Brain pericyte (primary cell): ENCODE measurements at regions not wholly inside any gene's neighbourhood (a gene's known extent, or its start where the extent isn't known, plus 50 kb on each side); places are given as distances from the start of the nearest gene placed in this dataset.

Experiments used
- DNase-seq: peaks from one replicate; pipeline ENCODE4 v3.0.0-alpha.2; 2012; ENCODE audit warnings: low read depth, low spot score

- no peak for DNase-seq
Observed at GRCh38 chr13:24081387-24081786, 79.1 kb upstream of the SPATA13 start.

DNA sequence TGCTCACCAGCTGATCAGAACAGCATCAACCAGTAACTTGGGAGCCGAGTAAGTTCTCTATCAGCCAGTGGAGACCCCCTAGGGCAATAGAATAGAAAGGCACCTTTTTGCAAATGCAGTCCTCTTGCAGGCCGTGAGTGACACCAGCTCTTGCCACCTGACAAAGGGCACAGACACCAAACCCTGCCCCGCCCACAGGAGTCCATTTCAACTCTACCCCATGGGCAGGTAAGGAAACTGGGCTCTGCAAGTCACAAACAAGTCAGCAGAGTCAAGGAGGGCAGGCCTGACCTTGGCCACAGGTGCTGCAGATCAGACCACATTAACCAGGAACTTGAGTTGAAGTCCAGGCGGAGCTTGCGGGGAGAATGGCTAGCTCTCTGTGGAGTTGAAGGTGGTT lies 77.4 kb upstream of the SPATA13 start:
- DNase-seq, result no peak

GRCh38 chr13:24083722-24084421 lies 76.6 kb upstream of the SPATA13 start:
- DNase-seq, result no peak

- no peak for DNase-seq
Observed at GRCh38 chr13:24085662-24086061, 74.9 kb upstream of the SPATA13 start.

- no peak for DNase-seq
Observed at GRCh38 chr13:24086642-24087041, 73.9 kb upstream of the SPATA13 start.

GRCh38 chr13:24087605-24088225 lies 72.8 kb upstream of the SPATA13 start:
- no peak for DNase-seq

DNA sequence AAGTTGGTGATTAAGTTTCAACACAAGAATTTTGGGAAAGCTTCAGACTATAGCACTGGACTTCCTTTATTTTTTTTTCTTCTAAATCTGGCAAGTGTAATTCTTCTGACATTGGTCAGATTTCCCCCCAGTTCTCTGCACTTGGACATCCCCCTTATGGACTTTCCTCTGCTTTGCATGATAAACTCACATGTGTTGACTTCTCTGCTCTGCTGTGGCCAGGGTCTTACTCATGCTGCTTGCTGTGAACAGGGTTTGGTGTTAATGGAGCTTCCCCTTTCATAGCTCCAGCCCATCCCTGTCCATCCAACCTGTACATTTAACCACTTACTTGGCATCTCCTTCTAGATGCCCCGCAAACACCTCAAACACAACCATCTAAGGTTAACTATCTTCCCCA lies 70.5 kb upstream of the SPATA13 start:
- DNase-seq, result no peak

GRCh38 chr13:24091080-24091479 lies 69.4 kb upstream of the SPATA13 start:
- no peak for DNase-seq

GRCh38 chr13:24092108-24092507 lies 68.4 kb upstream of the SPATA13 start:
- no peak for DNase-seq

GRCh38 chr13:24093047-24093446 lies 67.5 kb upstream of the SPATA13 start:
- DNase-seq, result no peak

- DNase-seq, result no peak
Observed at GRCh38 chr13:24096659-24097058, 63.9 kb upstream of the SPATA13 start.

DNA sequence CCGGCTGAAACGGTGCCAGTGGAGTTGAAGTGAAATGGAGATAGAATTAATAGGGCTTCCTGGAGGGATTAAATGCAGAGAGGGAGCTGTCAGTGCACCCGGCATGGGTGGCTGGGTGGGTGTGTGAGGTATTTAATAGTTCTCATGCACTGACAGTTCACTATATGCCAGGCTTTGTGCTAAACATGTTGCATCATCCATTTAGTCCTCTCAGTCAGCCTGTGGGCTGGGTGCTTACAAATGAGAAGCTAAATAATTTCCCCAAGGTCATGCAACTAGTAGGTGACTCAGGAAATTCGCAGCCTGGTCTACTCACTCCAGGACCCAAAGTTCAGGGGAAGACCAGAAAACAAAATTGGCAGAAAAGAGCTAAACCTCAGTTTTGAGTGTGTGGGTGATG lies 63.5 kb upstream of the SPATA13 start:
- DNase-seq, result no peak

GRCh38 chr13:24097667-24098066 lies 62.9 kb upstream of the SPATA13 start:
- no peak for DNase-seq

DNA sequence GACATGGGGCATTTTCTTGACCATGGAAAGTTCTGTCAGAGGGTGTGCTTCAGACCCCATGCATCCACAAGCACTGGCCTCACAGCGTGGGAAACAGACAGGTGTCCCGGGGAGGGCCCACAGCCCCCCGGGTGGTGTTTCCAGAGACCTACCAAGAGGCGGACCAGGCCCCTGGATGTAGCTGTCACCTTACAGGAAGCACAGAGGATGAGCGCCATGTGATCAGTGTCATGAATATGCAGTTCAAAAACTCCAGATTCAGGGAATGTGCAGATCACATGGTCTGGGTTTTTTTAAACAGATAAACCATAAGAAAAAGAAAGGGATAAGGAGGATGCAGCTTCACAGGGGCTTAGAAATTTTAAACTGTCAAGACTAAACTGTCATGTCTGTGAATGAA lies 61.0 kb upstream of the SPATA13 start:
- no peak for DNase-seq

DNA sequence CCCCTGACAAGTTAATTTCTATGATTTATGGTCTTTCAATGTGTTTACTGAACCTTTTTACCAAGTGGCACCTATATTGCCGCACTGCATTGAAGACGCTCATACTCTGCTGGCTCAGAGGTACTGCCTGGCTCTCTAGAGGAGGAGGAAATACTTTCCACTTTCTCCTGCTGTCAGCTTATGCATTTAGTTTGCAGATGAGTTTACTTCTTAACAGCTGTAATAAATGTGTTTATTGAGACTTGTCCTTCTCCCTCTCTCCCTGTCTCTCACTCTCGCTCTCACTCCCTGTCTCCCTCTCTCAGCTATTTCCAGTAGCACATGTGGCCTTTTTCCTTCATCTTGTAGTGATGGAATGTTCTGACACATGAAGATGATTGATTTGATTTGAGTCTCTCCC lies 60.3 kb upstream of the SPATA13 start:
- no peak for DNase-seq

- DNase-seq, result no peak
Observed at GRCh38 chr13:24103782-24104372, 56.6 kb upstream of the SPATA13 start.

DNA sequence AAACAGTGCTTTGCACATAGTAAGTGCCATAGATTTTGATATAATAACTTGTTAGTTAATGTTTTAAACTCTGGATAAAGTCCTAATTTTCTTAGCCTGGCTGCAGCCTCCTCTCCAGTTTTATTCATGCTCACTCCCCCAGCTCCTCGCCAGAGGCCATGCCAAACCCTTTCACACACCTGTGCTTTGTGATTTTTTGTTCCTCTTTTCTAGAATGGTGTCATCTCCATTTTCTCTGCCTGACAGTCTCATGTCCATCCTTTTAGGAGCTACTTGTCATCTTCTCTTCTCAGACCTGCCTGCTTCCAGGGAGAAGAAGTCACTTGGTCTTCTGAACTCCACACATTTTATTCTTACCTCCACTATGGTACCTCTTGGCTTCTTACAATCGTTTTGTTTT lies 55.8 kb upstream of the SPATA13 start:
- no peak for DNase-seq

DNA sequence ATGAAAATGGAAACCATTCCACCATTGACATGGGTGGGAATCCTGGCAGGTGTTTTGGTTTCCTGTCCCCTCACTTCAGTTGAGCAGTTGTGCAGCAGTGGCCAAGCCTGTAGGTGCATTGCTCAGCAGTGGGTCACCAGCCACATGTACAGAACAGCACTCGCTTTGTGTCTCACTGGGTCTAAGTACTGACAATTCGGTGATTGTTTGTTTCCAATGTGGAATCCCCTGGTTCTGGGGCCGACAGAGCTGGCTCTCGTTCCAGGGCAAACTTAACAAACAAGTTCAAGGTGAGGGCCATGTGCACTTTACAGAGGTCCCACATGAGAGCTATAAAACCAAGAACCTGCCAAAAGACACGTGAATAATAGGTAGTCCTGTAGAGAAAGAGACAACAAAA lies 54.1 kb upstream of the SPATA13 start:
- no peak for DNase-seq

DNA sequence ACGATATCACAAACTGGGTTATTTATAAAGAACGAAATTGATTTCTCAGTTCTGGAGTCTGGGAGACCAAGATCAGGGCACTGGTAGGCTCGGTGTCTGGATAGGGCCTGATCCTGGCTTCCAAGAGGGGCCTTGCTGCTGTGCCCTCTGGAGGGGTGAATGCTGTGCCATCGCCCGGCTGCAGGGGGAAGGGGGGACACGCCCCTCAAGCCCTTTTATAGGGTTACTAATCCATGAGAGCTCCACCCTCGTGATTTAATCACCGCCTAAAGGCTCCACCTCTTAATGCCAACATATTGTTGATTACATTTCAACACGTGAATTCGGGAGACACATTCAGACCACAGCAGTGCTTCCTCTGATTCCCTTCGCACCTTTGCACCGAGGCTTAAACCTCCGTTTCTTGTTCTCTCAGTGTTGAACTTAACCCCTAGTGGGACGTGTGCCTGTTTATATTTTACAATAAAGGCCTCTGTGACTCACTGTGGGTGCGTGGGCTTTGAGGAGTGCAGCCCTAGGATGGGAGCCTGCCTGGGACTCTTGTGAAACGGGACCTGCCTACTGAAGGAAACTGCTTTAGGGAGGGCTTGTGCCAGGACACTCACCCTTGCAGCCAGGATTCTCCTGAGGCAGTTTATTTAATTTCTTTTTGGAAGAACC lies 52.4 kb upstream of the SPATA13 start:
- DNase-seq, result no peak

- DNase-seq, result no peak
Observed at GRCh38 chr13:24108615-24108965, 51.9 kb upstream of the SPATA13 start.

DNA sequence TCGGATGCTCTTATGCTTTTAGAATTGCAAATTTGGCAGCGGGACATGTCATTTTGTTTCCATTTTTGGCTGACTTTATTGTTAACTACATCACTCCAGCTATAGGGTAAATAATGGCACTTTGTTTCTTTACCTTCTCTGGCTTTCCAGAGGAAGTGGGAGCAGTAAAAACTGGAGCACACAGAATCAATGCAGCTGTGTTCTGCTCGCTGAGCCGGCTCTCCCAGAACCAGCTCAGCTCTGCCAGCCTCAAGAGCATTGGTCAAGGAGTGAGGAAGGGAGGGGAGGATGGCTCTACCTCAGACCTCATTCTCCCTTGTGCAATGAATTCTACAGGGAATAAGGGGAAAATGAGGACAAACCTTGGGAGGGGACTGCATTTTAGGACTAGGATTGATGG lies 50.5 kb upstream of the SPATA13 start:
- no peak for DNase-seq
